Islet precursor cell (in vitro differentiated cells): ENCODE measurements at regions not wholly inside any gene's neighbourhood (a gene's known extent, or its start where the extent isn't known, plus 50 kb on each side); places are given as distances from the start of the nearest gene placed in this dataset.
A peak's percentile ranks its signal among the peaks of the same experiment; 100 is the strongest.

Experiments used
- DNase-seq: peaks from one replicate; pipeline ENCODE4 v3.0.0-alpha.2; 2018

- no peak for DNase-seq
Measured at GRCh38 chr14:105818712-105819005, 292.3 kb downstream of the TMEM121 start.

GRCh38 chr14:105830171-105830570 lies 303.8 kb downstream of the TMEM121 start:
- DNase-seq = no peak

- DNase-seq = peak; percentile 36
Measured at GRCh38 chr14:105836160-105836559, 309.8 kb downstream of the TMEM121 start.

- DNase-seq = no peak
Measured at GRCh38 chr14:105836730-105837129, 310.3 kb downstream of the TMEM121 start.

- peak; percentile 38 for DNase-seq
Measured at GRCh38 chr14:105837349-105838063, 311.1 kb downstream of the TMEM121 start.

- no peak for DNase-seq
Measured at GRCh38 chr14:105838107-105838506, 311.7 kb downstream of the TMEM121 start.

- DNase-seq = peak; percentile 24
Measured at GRCh38 chr14:105838591-105839424, 312.4 kb downstream of the TMEM121 start.

GRCh38 chr14:105839425-105840265 lies 313.3 kb downstream of the TMEM121 start:
- DNase-seq = peak; percentile 33

- peak; percentile 40 for DNase-seq
Measured at GRCh38 chr14:105840266-105841021, 314.1 kb downstream of the TMEM121 start.

- peak; percentile 31 for DNase-seq
Measured at GRCh38 chr14:105841022-105842009, 314.9 kb downstream of the TMEM121 start.

- no peak for DNase-seq
Measured at GRCh38 chr14:105842105-105842504, 315.7 kb downstream of the TMEM121 start.

- peak; percentile 34 for DNase-seq
Measured at GRCh38 chr14:105843444-105844046, 317.2 kb downstream of the TMEM121 start.

GRCh38 chr14:105844047-105844630 lies 317.8 kb downstream of the TMEM121 start:
- peak; percentile 36 for DNase-seq

GRCh38 chr14:105844810-105845724 lies 318.7 kb downstream of the TMEM121 start:
- peak; percentile 29 for DNase-seq

GRCh38 chr14:105845725-105846309 lies 319.4 kb downstream of the TMEM121 start:
- DNase-seq = no peak

GRCh38 chr14:105846312-105846711 lies 319.9 kb downstream of the TMEM121 start:
- DNase-seq = no peak

- no peak for DNase-seq
Measured at GRCh38 chr14:105847400-105847799, 321.0 kb downstream of the TMEM121 start.

GRCh38 chr14:105848570-105848969 lies 322.2 kb downstream of the TMEM121 start:
- DNase-seq = no peak
